NCI-H2107 treated with DMSO at 0.1 percent for 48 hours (cell line): ENCODE measurements at regions not wholly inside any gene's neighbourhood (a gene's known extent, or its start where the extent isn't known, plus 50 kb on each side); places are given as distances from the start of the nearest gene placed in this dataset.
A peak's percentile ranks its signal among the peaks of the same experiment; 100 is the strongest.

Source experiments
- DNase-seq: peaks from one replicate; lab custom pipeline; 2025; ENCODE audit not compliant: unreplicated experiment; lab: John Stamatoyannopoulos, UW

GRCh38 chr12:5375547-5376295 lies 56.2 kb upstream of the NTF3 start:
- peak; percentile 38 for DNase-seq

GRCh38 chr12:5376591-5377207 lies 55.2 kb upstream of the NTF3 start:
- DNase-seq = peak; percentile 98

- peak; percentile 66 for DNase-seq
These were observed 53.8 kb upstream of the NTF3 start for GRCh38 chr12:5377997-5378592.

- DNase-seq = no peak
These were observed 52.0 kb upstream of the NTF3 start for GRCh38 chr12:5379749-5380496.
